NCI-H446 treated with DMSO at 0.1 percent for 48 hours (cell line): ENCODE measurements at regions not wholly inside any gene's neighbourhood (a gene's known extent, or its start where the extent isn't known, plus 50 kb on each side); places are given as distances from the start of the nearest gene placed in this dataset.

Experiments
- DNase-seq: peaks from one replicate; lab custom pipeline; 2025; lab: John Stamatoyannopoulos, UW

GRCh38 chr5:67686746-67687145, 490.1 kb upstream of the CD180 start:
- peak; percentile 13 for DNase-seq

DNA sequence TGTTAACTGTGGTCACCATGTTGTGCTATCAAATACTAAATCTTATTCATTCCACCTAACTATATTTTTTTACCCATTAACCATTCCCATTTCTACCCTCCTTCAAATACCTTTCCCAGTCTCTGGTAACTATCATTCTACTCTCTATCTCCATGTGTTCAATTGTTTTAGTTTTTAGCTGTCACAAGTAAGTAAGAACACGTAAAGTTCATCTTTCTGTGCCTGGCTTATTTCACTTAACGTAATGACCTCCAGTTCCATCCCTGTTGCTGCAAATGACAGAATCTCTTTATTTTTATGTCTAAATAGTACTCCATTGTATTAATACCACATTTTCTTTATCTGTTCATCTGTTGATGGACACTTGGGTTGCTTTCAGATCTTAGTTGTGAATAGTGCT, 485.1 kb upstream of the CD180 start:
- no peak for DNase-seq

DNA sequence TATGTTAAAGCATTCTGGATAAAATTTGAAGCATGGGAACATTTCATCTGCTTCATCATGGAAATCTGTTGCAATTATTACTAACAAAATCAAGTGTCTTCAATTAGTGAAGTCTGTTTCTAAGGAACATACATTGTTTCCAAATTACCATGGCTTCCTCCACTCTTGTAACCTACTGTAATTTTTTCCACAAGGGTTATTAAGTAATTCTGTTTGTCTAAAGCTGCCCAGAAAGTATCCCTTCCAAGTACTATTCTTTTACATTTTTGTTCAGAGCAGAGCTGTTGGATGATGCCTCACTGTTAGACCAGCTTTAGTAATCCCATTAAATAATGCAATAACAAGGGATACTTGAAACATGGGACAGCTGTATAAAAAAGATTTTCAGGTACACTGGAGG, 483.5 kb upstream of the CD180 start:
- no peak for DNase-seq

GRCh38 chr5:67679184-67679841, 482.7 kb upstream of the CD180 start:
- peak; percentile 17 for DNase-seq

DNA sequence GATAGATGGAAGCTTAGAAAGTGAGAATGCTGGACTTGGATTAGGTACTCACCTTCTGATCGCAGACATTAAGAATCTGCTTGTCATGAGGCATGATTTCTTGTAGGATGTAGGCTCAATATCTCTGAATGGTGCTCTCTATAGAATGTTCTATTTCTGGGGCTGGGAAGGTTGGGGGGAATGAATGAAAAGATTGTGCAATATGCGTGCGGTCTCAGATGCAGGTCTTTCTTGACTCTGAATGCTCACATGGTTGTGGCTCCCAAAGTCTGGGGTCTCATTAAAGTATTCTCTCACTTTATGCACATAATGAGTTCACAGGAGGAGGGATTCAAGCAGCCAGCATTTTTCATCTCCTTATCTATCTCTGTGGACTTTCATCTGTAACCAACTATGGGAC, 482.0 kb upstream of the CD180 start:
- no peak for DNase-seq

DNA sequence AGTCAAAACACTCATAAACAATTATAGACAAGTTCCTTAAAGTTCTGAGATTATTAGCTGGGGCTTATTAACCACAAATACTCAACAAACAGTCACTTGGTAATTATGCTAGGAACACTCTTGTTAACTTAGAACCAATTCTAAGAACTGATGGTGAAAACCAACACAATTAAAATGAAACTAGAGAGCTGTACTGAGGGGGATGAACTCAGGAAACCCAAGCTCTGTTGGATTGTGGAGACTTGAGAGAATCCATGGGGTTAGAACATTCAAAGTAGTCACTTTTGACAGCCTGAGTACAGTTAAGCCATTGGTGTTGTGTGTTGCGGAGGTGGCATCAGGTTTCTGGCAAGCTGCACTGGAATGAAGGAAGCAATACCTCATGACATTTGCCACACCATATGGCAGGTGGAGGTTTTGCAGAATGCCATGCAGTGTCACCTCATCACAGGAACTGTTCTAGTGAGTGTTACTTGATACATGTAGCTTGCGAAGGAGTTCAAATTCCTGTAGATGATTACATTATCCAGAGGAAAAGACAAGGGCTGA, 480.9 kb upstream of the CD180 start:
- DNase-seq: no peak

DNA sequence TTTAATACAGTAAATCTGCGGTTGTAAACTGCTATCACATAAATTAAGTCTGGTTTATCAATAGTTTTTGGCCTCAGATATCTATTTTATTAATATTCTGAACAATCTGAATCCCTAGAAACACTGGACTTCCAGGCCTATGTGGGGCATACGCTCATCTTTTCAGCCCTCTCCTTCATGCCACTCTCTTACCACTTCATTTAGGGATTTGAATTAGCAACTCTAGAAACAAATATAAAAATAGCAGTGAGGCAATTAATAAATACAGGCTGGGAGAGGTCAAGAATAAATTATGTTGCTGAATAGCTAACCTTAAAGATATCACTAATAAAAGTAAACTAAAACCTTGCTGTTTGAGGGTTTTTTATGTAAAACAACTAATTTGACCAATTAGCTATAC, 480.3 kb upstream of the CD180 start:
- DNase-seq: no peak

DNA sequence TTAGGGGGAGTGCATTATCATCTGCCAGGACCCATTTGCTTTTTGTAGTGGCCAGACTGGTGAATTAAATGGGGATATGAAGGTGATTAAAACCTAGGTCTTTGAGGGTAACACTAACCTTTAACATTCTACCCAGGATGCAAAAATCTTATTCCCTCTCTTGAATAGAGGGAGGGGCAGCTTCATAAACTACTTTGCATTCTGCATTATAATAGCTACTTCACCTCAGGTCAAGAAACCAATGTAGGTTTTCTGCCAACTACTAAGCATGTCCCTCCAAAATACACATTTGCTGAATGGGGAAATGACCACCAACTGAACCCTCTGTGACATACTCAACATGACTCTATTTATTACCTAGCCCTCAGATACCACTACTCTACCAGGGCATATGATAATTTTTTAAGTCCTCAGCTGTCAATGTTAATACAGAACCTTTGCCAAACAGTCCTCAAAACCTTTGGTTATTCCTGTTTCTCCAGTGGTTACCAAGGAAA, 477.6 kb upstream of the CD180 start:
- DNase-seq: no peak

DNA sequence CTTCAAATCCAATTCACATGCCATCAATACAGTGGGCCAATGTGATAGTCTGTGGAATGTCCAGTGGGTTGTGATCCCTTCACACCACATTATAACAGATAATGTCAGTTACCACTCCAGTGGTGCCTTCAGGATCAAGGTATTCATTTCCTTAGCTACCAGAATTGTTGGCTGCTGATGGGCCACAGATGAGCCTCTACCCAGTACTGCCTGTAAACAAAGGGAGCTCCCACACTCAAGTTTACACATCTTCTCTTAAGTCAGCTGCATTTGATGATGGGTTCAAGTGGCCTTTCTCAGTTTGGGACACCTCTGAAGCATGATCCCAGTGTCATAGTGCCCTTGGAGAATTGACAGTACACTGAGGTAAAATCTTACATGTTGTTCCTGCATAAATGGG, 477.0 kb upstream of the CD180 start:
- no peak for DNase-seq

- no peak for DNase-seq
These were observed 476.6 kb upstream of the CD180 start for GRCh38 chr5:67673180-67673579.

- no peak for DNase-seq
These were observed 476.0 kb upstream of the CD180 start for GRCh38 chr5:67672636-67673035.

GRCh38 chr5:67669916-67670315, 473.3 kb upstream of the CD180 start:
- DNase-seq: no peak

- DNase-seq: no peak
These were observed 463.6 kb upstream of the CD180 start for GRCh38 chr5:67660149-67660548.

DNA sequence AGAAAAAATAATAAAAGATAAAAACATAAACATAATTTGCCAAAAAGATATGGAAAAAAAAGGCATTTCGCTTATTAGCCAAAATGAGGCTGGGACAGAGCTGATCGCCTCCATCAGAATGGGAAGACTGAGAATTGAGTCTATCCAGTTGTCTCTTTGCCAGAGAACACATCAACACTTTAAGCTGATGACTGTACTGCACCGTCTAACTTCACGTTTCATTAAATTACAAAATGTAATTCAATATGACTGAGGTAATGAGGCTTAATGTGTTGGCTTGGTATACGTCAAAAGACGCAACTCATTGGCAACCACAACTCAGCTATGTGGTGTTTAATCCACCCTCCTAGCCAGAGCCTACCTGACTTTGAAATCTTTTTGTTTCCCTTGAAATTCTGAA, 462.7 kb upstream of the CD180 start:
- peak; percentile 82 for DNase-seq

GRCh38 chr5:67657055-67657454, 460.5 kb upstream of the CD180 start:
- no peak for DNase-seq

DNA sequence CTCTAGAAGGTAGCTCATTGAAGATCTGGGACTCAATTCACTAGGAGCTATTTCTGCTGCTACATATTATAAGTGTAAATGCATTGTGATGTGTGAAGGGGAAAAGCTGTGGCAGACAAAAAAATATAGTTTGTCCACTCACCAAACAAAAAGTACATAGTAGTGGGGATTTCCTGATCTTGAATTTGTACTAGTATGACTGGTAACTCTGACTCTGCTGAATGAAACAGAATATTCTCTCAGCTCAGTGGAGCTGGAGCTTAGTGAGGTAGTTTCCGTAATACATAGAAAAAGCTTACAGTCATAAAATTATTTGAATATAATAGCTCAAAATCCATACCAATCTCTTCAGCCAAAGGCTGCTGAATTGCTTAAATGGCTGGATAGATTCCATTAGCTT, 455.6 kb upstream of the CD180 start:
- DNase-seq: no peak

- no peak for DNase-seq
These were observed 454.6 kb upstream of the CD180 start for GRCh38 chr5:67651180-67651579.

DNA sequence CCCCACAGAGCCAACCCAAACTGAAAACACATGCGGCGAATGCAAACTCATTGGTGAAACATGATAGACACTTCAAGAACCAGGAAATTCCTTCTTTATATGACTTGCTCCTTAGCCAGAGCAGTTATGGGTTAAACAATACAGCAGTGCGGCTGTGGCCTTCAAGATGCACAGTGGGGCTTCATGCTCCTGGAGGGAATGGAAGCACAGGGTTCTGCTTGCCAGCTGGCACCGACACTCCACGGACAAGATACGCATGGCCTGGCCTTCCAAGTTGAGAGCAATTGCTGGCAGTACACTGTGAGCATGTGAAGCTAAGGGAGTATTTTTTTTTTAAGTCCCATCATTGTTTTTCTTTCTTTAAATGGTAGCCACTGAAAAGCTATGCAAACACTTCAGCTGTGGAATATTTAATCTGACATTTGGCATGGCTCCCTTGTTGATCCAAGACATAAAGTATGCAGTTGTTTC, 451.6 kb upstream of the CD180 start:
- DNase-seq: peak; percentile 94

- no peak for DNase-seq
These were observed 451.2 kb upstream of the CD180 start for GRCh38 chr5:67647772-67648171.

DNA sequence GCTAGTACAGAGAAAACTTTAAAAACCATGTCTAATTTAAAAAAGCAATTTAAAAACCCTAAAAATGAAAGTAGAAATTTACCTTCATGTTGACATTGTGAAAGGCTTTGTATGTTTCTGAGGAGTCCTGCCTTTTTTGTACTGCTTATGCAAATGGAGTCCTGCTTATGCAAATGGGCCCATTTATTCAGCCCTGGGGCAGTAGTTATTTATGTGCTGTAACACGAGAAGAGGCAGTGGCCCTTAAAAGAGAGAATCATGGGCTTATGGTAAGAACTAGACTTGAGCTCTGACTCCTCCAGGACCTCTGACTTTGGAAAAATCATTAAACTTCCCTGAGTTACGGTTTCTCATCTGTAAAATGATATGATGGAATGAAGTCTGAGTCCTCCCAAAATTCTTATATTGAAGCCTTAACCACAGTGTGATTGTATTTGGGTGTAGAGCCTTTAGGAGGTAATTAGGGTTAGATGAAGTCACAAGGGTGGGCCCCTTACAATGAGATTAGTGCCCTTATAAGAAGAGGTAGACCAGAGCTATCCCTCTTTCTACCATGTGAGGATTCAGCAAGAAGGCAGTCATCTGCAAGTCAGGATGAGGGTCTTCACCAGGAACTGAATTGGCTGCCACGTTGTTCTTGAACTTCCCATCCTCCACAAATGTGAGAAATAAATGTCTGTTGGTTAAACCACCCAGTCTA, 447.8 kb upstream of the CD180 start:
- DNase-seq: no peak

DNA sequence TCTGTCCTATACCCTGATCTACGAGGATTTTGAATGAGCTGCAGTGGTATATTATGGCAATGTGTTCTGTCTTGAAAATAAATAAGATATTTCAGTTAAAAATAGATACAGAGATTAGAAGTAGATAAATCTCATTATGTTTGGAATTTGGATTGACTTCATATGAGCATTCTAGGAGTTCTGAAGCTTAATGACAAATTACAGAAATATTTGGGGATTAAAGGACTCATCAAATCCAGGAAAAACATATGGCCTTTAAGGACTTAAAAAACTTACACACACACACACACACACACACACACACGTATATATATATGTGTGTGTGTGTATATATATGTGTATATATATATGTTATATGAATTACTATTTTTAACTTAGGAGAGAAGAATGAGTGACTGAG, 446.9 kb upstream of the CD180 start:
- DNase-seq: no peak

- DNase-seq: peak; percentile 81
These were observed 443.4 kb upstream of the CD180 start for GRCh38 chr5:67639976-67640375.

DNA sequence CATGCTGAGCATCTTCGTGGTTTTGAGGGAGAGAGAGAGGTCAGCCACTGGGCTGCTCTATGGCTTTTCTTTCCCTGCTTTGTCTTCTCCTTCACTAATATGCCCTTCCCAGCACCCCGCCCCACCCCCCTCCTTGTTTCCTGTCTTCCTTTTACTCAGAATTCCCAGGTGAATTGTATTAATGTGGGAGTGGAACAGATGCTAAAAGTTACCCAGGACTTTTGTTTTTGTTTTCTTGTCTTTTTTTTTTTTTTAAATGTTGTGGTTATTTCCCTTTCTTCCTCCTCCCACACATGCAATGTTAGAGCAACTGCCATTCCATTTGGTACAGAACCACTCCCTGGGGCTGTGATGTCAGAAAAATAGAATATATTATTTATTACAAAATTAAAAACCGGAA, 442.7 kb upstream of the CD180 start:
- DNase-seq: no peak
